ENCODE measurements at regions not wholly inside any gene's neighbourhood (a gene's known extent, or its start where the extent isn't known, plus 50 kb on each side); places are given as distances from the start of the nearest gene placed in this dataset.

DNA sequence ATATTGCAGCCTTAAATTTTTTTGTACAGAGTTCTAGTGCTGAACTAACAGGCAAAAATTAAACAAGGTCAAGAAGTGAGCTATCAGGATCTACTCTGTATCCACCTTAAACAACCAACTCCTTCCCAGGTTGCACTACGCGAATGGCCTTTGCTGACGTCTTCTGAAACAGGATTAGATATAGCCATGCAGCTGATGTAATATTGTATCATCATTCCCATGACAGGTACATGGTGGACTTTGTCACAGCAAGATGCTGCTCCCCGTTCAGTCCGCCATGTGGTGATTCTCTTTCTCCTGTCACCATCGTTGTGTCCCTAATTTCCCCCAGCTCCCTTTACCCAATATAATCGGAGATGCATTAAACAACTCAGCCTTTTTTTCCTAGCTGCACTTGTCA lies 328.9 kb downstream of the DEPDC1B start:
- intact Hi-C loops (cut with DNase I; ENCODE audit: low total_unique reads) = no loop called here
- Histone ChIP-seq H3K9me3 (no peaks in the 10 kb centered on the region), H3K36me3 (no peaks in the 10 kb centered on the region), H3K27ac (peak overlapping the region in 2 of 5 donors; percentile 14 to 18), H3K4me1 (peaks cover 0 to 28% (median 15%) of the 10 kb centered on the region in 4 donors), H3K27me3 (no peaks in the 10 kb centered on the region), H3K4me3 (no peak overlapping the region)
- DNase-seq = no peak
- TF ChIP-seq POLR2AphosphoS5 (IDR thresholded peaks at IDR 0.05) (no peak), EP300 (IDR thresholded peaks at IDR 0.05) (no peak), POLR2A (IDR thresholded peaks at IDR 0.05) (no peak)
- TF ChIP-seq, protein P1, sequence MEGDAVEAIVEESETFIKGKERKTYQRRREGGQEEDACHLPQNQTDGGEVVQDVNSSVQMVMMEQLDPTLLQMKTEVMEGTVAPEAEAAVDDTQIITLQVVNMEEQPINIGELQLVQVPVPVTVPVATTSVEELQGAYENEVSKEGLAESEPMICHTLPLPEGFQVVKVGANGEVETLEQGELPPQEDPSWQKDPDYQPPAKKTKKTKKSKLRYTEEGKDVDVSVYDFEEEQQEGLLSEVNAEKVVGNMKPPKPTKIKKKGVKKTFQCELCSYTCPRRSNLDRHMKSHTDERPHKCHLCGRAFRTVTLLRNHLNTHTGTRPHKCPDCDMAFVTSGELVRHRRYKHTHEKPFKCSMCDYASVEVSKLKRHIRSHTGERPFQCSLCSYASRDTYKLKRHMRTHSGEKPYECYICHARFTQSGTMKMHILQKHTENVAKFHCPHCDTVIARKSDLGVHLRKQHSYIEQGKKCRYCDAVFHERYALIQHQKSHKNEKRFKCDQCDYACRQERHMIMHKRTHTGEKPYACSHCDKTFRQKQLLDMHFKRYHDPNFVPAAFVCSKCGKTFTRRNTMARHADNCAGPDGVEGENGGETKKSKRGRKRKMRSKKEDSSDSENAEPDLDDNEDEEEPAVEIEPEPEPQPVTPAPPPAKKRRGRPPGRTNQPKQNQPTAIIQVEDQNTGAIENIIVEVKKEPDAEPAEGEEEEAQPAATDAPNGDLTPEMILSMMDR (IDR thresholded peaks at IDR 0.05) = no peak
- whole genome bisulfite sequencing, 5 donors = 63 to 81% (median 71%) methylated on average over 7 of the region's 7 CpGs

- intact Hi-C loops (cut with DNase I; ENCODE audit: low total_unique reads) = no loop called here
- no peak for TF ChIP-seq POLR2AphosphoS5 (IDR thresholded peaks at IDR 0.05)
- TF ChIP-seq, protein P1 (IDR thresholded peaks at IDR 0.05) = no peak
- no peak for TF ChIP-seq EP300 (IDR thresholded peaks at IDR 0.05)
- TF ChIP-seq POLR2A (IDR thresholded peaks at IDR 0.05) = no peak
- 71 to 86% (median 83%) methylated on average over 5 of the region's 5 CpGs for WGBS, 5 donors
Measured at GRCh38 chr5:60370508-60370907, 329.5 kb downstream of the DEPDC1B start.

GRCh38 chr5:60369391-60369790 lies 330.6 kb downstream of the DEPDC1B start:
- no peak overlapping the region for H3K4me3 ChIP-seq
- 83 to 98% (median 96%) methylated on average over 4 of the region's 4 CpGs for WGBS, 5 donors
- TF ChIP-seq, protein P1 (IDR thresholded peaks at IDR 0.05) = no peak
- TF ChIP-seq POLR2A (IDR thresholded peaks at IDR 0.05) = no peak
- TF ChIP-seq EP300 (IDR thresholded peaks at IDR 0.05) = no peak
- TF ChIP-seq POLR2AphosphoS5 (IDR thresholded peaks at IDR 0.05) = no peak
- no peaks in the 10 kb centered on the region for H3K36me3 ChIP-seq
- intact Hi-C loops (cut with DNase I; ENCODE audit: low total_unique reads) = no loop called here
- H3K27ac ChIP-seq = no peak overlapping the region
- DNase-seq = no peak
- peaks cover 0 to 28% (median 15%) of the 10 kb centered on the region in 4 donors for H3K4me1 ChIP-seq
- H3K27me3 ChIP-seq = no peaks in the 10 kb centered on the region
- H3K9me3 ChIP-seq = no peaks in the 10 kb centered on the region

More at GRCh38 chr5:60370508-60370907, 329.5 kb downstream of the DEPDC1B start:
- Histone ChIP-seq H3K4me3 (no peak overlapping the region), H3K27me3 (no peaks in the 10 kb centered on the region), H3K27ac (peak overlapping the region in 1 of 5 donors; percentile 14), H3K4me1 (peaks cover 0 to 28% (median 15%) of the 10 kb centered on the region in 4 donors), H3K9me3 (no peaks in the 10 kb centered on the region), H3K36me3 (no peaks in the 10 kb centered on the region)
- no peak for DNase-seq

DNA sequence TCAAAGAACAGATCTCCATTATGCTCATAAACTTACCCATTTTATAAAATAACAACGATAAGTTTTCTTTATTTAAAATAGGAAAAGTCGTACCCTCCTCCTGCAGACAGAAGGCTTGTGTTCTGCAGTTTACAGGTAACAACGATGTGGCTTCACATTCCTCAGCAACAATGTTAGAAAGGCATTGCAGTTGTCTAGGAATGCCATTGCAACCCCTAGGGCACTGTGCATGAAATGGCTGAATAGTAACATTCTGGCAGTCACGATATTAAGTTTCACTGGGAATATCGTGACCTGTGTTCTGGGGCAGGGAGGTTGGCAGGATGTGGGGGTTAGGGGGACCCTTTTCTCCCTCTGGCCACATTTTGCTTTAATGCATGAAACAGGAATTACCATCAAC lies 331.9 kb downstream of the DEPDC1B start:
- Histone ChIP-seq H3K9me3 (no peaks in the 10 kb centered on the region), H3K4me3 (no peak overlapping the region), H3K27ac (no peak overlapping the region), H3K27me3 (no peaks in the 10 kb centered on the region), H3K36me3 (no peaks in the 10 kb centered on the region), H3K4me1 (peaks cover 4 to 26% (median 15%) of the 10 kb centered on the region in 4 donors)
- no peak for DNase-seq
- WGBS, 5 donors = 88 to 96% (median 95%) methylated on average over 5 of the region's 5 CpGs
- TF ChIP-seq EP300 (IDR thresholded peaks at IDR 0.05) = no peak
- TF ChIP-seq POLR2A (IDR thresholded peaks at IDR 0.05) = no peak
- TF ChIP-seq, protein P1 (IDR thresholded peaks at IDR 0.05) = no peak
- no peak for TF ChIP-seq POLR2AphosphoS5 (IDR thresholded peaks at IDR 0.05)
- intact Hi-C loops (cut with DNase I; ENCODE audit: low total_unique reads) = no loop called here
